ENCODE measurements at regions not wholly inside any gene's neighbourhood (a gene's known extent, or its start where the extent isn't known, plus 50 kb on each side); places are given as distances from the start of the nearest gene placed in this dataset.

GRCh38 chr20:6238421-6238820 lies 115.6 kb upstream of the FERMT1 start:
- TF ChIP-seq POLR2A (IDR thresholded peaks at IDR 0.05; ENCODE audit: borderline replicate concordance, extremely low read depth, insufficient read depth, insufficient read length) (no peak), EZH2phosphoT487 (IDR thresholded peaks at IDR 0.05; ENCODE audit: borderline replicate concordance) (no peak), YY1 (IDR thresholded peaks at IDR 0.05; ENCODE audit: extremely low read depth, insufficient replicate concordance, low read depth, low read length) (no peak), JUND (IDR thresholded peaks at IDR 0.05) (no peak), CBX3 (IDR thresholded peaks at IDR 0.05; ENCODE audit: low read depth) (no peak), ELF1 (IDR thresholded peaks at IDR 0.05; ENCODE audit: borderline replicate concordance, low read depth) (no peak), SP1 (IDR thresholded peaks at IDR 0.05; ENCODE audit: low read depth) (no peak), FOSL1 (IDR thresholded peaks at IDR 0.05; ENCODE audit: low read depth) (no peak), SIN3A (IDR thresholded peaks at IDR 0.05; ENCODE audit: low read depth) (no peak), EZH2 (IDR thresholded peaks at IDR 0.05) (no peak), TCF7L2 (IDR thresholded peaks at IDR 0.05; ENCODE audit: borderline replicate concordance, extremely low read depth, insufficient read depth, insufficient read length) (no peak), SRF (IDR thresholded peaks at IDR 0.05; ENCODE audit: low read depth) (no peak), RAD21 (IDR thresholded peaks at IDR 0.05; ENCODE audit: low read depth) (no peak), POLR2AphosphoS5 (IDR thresholded peaks at IDR 0.05; ENCODE audit: low read depth, low read length) (no peak)
- TF ChIP-seq, protein P1, sequence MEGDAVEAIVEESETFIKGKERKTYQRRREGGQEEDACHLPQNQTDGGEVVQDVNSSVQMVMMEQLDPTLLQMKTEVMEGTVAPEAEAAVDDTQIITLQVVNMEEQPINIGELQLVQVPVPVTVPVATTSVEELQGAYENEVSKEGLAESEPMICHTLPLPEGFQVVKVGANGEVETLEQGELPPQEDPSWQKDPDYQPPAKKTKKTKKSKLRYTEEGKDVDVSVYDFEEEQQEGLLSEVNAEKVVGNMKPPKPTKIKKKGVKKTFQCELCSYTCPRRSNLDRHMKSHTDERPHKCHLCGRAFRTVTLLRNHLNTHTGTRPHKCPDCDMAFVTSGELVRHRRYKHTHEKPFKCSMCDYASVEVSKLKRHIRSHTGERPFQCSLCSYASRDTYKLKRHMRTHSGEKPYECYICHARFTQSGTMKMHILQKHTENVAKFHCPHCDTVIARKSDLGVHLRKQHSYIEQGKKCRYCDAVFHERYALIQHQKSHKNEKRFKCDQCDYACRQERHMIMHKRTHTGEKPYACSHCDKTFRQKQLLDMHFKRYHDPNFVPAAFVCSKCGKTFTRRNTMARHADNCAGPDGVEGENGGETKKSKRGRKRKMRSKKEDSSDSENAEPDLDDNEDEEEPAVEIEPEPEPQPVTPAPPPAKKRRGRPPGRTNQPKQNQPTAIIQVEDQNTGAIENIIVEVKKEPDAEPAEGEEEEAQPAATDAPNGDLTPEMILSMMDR (IDR thresholded peaks at IDR 0.05 in 2 of 3, conservative IDR thresholded peaks at IDR 0.05 in 1 of 3; ENCODE audit: borderline replicate concordance in 1 of 3, insufficient read depth in 1 of 3, low read depth in 2 of 3, low read length in 2 of 3), result no peak
- no peak overlapping the region for H2AFZ ChIP-seq (ENCODE audit: low read depth, low read length, poor library complexity, severe bottlenecking)
- ChIA-PET POLR2A (no interaction called here), CTCF (no interaction called here), RAD21 (ENCODE audit: low non-redundant PET in 1 of 2, low total read pairs in 2 of 2, uncharacterized antibody in 2 of 2, unreplicated experiment in 2 of 2) (no interaction called here)
- H3K36me3 ChIP-seq (ENCODE audit: control insufficient read depth in 1 of 2, insufficient read depth in 2 of 2, low read length in 2 of 2), result no peaks in the 10 kb centered on the region
- no peaks in the 10 kb centered on the region for H3K4me1 ChIP-seq (ENCODE audit: control insufficient read depth in 1 of 2, insufficient read depth in 2 of 2, low read length in 2 of 2)
- intact Hi-C loops (cut with micrococcal nuclease), result no loop called here
- no peaks in the 10 kb centered on the region for H3K9me3 ChIP-seq (ENCODE audit: control insufficient read depth in 1 of 2, insufficient read depth in 1 of 2, low read depth in 1 of 2, low read length in 2 of 2)
- H3K79me2 ChIP-seq (ENCODE audit: insufficient read depth, low read length), result no peaks in the 10 kb centered on the region
- no peak overlapping the region for H3K4me2 ChIP-seq (ENCODE audit: low read length)
- H3K9ac ChIP-seq (ENCODE audit: low read length), result no peak overlapping the region
- no TSS peak for BruUV-seq (replicated peaks)
- no peak overlapping the region for H3K4me3 ChIP-seq (replicated peaks in 1 of 2; ENCODE audit: low read depth in 1 of 2, low read length in 2 of 2)
- ATAC-seq (no peak), DNase-seq (ENCODE audit: low read depth, low spot score) (no peak)
- no peaks in the 10 kb centered on the region for H3K9me2 ChIP-seq (ENCODE audit: insufficient read depth)
- no peak overlapping the region for H3K27ac ChIP-seq (ENCODE audit: low read depth, low read length)
- no peaks in the 10 kb centered on the region for H4K20me1 ChIP-seq (ENCODE audit: insufficient read depth)
- H3K27me3 ChIP-seq (ENCODE audit: insufficient read depth, low read length), result no peaks in the 10 kb centered on the region

All from HCT116 (cell line).